ENCODE measurements at regions not wholly inside any gene's neighbourhood (a gene's known extent, or its start where the extent isn't known, plus 50 kb on each side); places are given as distances from the start of the nearest gene placed in this dataset.
"Not testable (repeated sequence)": the region's sequence is repeated elsewhere in the genome, so short reads cannot be mapped to it uniquely, and the experiment has no call there.

DNA sequence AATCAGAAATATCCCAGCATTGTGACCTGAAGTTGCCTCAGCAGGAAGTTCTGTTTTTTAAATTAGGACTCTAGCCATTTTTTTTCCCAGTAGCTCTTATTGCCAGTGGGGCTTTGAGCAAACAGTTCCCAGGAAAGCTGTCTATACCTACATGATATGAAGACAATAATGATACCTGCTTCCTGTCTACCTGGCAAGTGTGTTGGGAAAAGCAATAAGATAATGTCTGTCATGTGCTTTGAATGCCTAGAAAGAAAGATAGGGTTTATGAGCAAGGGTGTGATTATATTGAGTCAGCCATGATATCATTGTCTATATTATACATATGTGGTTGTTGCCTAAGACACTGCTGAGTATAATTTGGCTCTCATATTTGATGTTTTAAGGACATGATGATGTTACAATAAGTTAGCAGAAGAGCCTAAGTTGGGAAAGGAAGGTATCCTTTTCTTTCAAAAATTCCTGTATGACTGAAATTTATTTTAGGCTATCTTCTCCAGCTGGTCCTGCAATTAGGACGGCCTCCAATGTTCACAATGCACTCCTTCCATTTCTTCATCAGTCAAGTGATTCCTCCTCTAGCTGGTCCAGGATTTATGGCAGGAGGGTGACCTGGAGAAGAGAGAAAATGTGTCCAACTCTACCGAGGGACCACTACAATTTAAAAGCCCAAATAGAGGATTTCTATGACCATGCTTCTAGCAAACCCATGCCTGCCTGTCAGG lies 99.6 kb upstream of the CDC42BPA start:
- 88% methylated on average over 2 of the region's 2 CpGs for WGBS (ENCODE audit: insufficient coverage, low coverage, low lambda C conversion rate, missing lambda C conversion rate)
- Histone ChIP-seq H3K27me3 (no peaks in the 10 kb centered on the region), H3K4me1 (no peaks in the 10 kb centered on the region), H3K9me3 (no peaks in the 10 kb centered on the region), H3K36me3 (no peaks in the 10 kb centered on the region), H3K4me3 (no peak overlapping the region), H3K27ac (no peak overlapping the region)
- TF ChIP-seq, protein P1, sequence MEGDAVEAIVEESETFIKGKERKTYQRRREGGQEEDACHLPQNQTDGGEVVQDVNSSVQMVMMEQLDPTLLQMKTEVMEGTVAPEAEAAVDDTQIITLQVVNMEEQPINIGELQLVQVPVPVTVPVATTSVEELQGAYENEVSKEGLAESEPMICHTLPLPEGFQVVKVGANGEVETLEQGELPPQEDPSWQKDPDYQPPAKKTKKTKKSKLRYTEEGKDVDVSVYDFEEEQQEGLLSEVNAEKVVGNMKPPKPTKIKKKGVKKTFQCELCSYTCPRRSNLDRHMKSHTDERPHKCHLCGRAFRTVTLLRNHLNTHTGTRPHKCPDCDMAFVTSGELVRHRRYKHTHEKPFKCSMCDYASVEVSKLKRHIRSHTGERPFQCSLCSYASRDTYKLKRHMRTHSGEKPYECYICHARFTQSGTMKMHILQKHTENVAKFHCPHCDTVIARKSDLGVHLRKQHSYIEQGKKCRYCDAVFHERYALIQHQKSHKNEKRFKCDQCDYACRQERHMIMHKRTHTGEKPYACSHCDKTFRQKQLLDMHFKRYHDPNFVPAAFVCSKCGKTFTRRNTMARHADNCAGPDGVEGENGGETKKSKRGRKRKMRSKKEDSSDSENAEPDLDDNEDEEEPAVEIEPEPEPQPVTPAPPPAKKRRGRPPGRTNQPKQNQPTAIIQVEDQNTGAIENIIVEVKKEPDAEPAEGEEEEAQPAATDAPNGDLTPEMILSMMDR (IDR thresholded peaks at IDR 0.05) = no peak
- no peak for TF ChIP-seq POLR2A (IDR thresholded peaks at IDR 0.05)
- DNase-seq (no peak), ATAC-seq (no peak)
- intact Hi-C loops (cut with DNase I) = no loop called here

DNA sequence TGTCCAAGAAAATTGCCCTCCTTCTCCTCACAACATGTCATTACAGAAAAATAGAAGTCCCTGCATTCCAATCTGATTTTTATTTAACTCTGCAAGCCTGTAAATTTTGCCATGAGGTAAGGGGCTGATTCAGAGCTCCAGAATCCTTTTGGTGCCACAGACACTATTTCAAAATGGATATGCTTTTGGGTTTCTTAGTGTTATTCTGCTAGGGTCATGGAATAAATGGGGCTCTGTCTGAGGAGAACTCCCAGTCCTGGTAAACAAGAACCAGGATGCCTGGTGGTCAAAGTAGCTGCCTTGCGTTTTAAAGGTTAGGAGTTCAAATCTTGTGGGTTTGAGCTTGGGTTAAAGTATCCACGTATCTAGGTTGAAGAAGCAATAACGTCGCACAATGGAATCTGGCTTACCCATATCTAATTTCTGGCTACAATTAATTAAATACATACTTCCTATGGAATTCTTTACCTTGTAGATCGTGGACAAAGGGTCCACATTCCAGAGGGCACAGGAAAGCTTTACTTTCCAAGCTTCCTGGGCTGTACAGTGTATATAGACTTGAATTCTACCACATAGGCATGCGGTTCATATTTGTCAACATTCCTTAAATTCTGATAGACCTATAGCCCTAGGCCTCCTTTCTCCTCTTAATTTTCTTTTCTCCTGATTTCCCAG lies 98.0 kb upstream of the CDC42BPA start:
- Histone ChIP-seq H3K27ac (no peak overlapping the region), H3K4me1 (no peaks in the 10 kb centered on the region), H3K36me3 (no peaks in the 10 kb centered on the region), H3K27me3 (no peaks in the 10 kb centered on the region), H3K4me3 (no peak overlapping the region), H3K9me3 (no peaks in the 10 kb centered on the region)
- intact Hi-C loops (cut with DNase I) = no loop called here
- DNase-seq (no peak), ATAC-seq (no peak)
- TF ChIP-seq, protein P1 (IDR thresholded peaks at IDR 0.05) = no peak
- no peak for TF ChIP-seq POLR2A (IDR thresholded peaks at IDR 0.05)
- WGBS (ENCODE audit: insufficient coverage, low coverage, low lambda C conversion rate, missing lambda C conversion rate) = 96% methylated on average over 4 of the region's 6 CpGs

DNA sequence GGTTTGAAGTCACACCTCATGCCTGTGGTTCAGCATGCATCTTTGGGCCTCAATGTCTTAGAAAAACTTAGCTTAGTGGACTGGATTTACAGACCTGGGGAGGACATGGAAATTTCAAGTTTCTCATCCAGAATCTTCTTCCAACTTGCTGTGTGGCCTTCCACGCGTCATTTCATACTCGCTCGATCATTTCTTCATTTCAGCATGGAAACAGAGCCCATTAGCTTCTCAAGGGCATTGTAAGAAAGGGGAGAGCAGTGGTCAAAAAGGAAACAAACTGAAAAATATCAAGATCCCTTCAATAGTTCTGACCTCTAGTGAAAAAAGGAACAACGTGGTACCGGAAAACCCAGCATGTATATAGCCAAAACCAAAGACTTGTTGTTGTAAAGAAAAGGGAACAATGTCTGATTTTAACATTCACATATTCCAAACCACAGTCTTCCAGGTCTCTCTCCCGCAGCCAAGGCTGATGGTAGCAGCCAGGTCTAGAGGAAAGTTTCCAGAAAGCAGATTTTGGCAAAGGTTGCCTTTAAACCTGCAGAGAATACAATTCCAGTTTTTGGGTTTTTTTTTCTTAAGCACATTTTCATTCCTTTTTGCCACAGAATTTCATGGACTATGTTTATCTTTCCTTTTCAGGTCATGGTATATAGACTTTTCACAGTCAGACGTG lies 97.0 kb upstream of the CDC42BPA start:
- WGBS (ENCODE audit: insufficient coverage, low coverage, low lambda C conversion rate, missing lambda C conversion rate) = 73% methylated on average over 8 of the region's 8 CpGs
- H3K9me3 ChIP-seq = no peaks in the 10 kb centered on the region
- DNase-seq = no peak
- TF ChIP-seq POLR2A (IDR thresholded peaks at IDR 0.05) = no peak
- TF ChIP-seq, protein P1 (IDR thresholded peaks at IDR 0.05) = no peak
- ATAC-seq = no peak
- intact Hi-C loops (cut with DNase I) = no loop called here
- H3K4me1 ChIP-seq = no peaks in the 10 kb centered on the region
- no peak overlapping the region for H3K27ac ChIP-seq
- H3K36me3 ChIP-seq = no peaks in the 10 kb centered on the region
- no peaks in the 10 kb centered on the region for H3K27me3 ChIP-seq
- H3K4me3 ChIP-seq = no peak overlapping the region

DNA sequence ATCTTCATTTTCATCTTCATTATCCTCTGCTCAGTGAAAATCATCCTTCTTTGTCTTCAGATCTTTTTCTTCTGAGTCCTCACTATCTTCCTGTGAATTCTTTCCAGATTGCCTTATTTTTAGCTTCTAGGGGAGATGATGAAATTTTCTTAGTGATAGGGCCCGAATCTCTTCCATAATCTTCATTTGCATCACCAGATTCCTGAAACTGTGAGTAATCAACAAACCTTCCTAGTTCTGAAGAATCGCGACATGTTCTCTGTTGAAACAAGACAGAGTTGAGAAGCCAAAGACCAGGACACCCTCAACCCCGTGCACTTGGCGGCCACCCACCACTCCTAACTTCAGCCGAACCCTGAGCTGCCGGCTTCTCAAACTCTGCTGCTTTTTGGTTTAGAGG lies 92.8 kb upstream of the CDC42BPA start:
- Histone ChIP-seq H3K4me3 (no peak overlapping the region), H3K27me3 (no peaks in the 10 kb centered on the region), H3K27ac (no peak overlapping the region), H3K9me3 (no peaks in the 10 kb centered on the region), H3K4me1 (no peaks in the 10 kb centered on the region), H3K36me3 (no peaks in the 10 kb centered on the region)
- TF ChIP-seq, protein P1 (IDR thresholded peaks at IDR 0.05) = no peak
- TF ChIP-seq POLR2A (IDR thresholded peaks at IDR 0.05) = no peak
- 39% methylated on average over 5 of the region's 7 CpGs for WGBS (ENCODE audit: insufficient coverage, low coverage, low lambda C conversion rate, missing lambda C conversion rate)
- no peak for ATAC-seq
- intact Hi-C loops (cut with DNase I) = no loop called here
- DNase-seq = no peak

DNA sequence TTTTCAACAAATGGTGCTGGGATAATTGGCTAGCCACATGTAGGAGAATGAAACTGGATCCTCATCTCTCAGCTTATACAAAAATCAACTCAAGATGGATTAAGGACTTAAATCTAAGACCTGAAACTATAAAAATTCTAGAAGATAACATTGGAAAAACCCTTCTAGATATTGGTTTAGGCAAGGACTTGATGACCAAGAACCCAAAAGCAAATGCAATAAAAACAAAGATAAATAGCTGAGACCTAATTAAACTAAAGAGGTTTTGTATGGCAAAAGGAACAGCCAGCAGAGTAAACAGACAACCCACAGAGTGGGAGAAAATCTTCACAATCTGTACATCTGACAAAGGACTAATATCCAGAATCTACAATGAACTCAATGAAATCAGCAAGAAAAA lies 88.0 kb upstream of the CDC42BPA start:
- H3K27me3 ChIP-seq; H3K4me3 ChIP-seq; ATAC-seq; intact Hi-C loops (cut with DNase I); H3K9me3 ChIP-seq; H3K36me3 ChIP-seq; H3K27ac ChIP-seq; DNase-seq; H3K4me1 ChIP-seq: not testable (repeated sequence)
